ENCODE measurements at regions not wholly inside any gene's neighbourhood (a gene's known extent, or its start where the extent isn't known, plus 50 kb on each side); places are given as distances from the start of the nearest gene placed in this dataset.

DNA sequence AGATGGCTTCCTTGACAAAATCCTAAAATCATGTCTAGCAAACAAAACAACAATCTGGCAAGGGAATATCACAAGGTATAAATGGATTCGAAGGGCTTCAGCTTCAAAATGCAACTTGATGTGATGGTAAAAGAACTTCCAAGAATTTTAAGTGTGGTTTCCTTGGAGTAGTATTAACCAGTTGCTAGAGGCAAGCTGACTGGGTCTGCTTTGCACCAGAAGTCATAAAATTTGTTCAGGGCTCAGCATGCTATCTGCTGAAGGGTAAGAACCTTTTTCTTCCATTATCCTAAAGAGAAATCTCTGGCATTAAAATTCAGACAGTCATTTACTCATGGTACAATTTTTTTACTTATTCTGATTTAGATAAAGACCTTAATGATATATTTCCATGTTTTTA is 516.7 kb downstream of the TXNL1 start:
- no peak for TF ChIP-seq POLR2AphosphoS5 (IDR thresholded peaks at IDR 0.05; ENCODE audit: low read depth, low read length)
- TF ChIP-seq POLR2A (IDR thresholded peaks at IDR 0.05; ENCODE audit: low read depth, low read length) = no peak
- no peak for TF ChIP-seq TAF1 (IDR thresholded peaks at IDR 0.05; ENCODE audit: borderline replicate concordance, low read depth, low read length)
- DNase-seq (ENCODE audit: insufficient read length) (no peak), FAIRE-seq (no peak)

DNA sequence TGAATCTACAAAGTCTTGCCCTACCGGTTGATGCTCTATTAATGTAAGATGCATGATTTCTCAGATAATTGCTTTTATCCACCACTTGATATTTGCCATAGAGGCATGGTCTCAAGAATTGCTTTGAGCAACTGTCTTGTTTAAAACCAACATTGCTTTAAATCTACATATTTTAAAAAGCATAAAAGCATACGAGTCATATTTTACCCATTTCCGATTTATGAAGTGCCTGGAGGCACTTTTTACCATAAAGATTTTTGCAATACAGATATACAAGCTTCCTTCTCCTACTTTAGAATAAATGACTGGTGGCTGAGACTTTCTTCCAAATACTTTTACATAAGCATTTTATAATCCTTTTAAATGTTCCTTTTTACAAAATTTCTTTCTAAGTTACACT is 517.6 kb downstream of the TXNL1 start:
- TF ChIP-seq TAF1 (IDR thresholded peaks at IDR 0.05; ENCODE audit: borderline replicate concordance, low read depth, low read length) = no peak
- DNase-seq (ENCODE audit: insufficient read length) = no peak
- no peak for FAIRE-seq

DNA sequence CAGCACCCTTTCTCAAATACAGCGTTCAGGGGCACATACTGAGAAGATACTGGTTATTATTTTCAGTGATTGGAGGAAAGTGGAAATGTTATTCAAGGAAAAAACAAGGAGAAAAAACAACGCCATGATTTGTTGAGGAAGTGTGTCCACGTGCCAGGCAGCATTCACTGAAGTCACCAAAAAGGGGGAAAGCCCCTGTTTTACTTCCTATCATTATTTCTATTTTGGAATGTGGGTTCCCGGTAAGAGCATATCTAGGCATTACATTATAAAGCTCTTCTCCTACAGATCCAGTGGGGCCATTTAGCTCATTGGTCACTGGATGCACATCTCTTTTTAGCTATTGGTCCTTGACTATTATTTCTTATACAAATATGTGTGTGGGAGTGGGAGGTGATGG is 518.7 kb downstream of the TXNL1 start:
- FAIRE-seq = no peak
- TF ChIP-seq TAF1 (IDR thresholded peaks at IDR 0.05; ENCODE audit: borderline replicate concordance, low read depth, low read length) (no peak), POLR2AphosphoS5 (IDR thresholded peaks at IDR 0.05; ENCODE audit: low read depth, low read length) (no peak), POLR2A (IDR thresholded peaks at IDR 0.05; ENCODE audit: low read depth, low read length) (no peak)
- no peak for DNase-seq (ENCODE audit: insufficient read length)

DNA sequence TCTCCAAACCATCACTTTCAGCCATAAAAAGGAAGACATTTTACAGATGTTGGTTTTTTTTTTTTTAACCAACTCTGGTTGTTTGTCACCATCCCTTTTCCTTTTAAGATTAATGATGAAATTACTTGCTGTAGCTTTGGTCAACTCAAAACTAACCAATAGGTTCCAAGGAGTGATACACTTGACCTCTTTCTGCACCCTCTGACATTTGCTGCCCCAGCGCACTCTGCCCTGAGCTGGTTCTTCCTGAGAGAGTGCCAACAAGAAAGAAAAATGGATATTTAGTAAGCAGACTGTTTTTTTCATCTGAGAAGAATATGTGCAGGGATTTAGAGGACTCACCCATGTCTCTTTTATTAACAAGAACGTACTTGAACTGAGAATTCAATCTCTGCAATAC is 520.0 kb downstream of the TXNL1 start:
- DNase-seq (ENCODE audit: insufficient read length) (no peak), FAIRE-seq (no peak)
- TF ChIP-seq TAF1 (IDR thresholded peaks at IDR 0.05; ENCODE audit: borderline replicate concordance, low read depth, low read length) (no peak), POLR2AphosphoS5 (IDR thresholded peaks at IDR 0.05; ENCODE audit: low read depth, low read length) (no peak), POLR2A (IDR thresholded peaks at IDR 0.05; ENCODE audit: low read depth, low read length) (no peak)

GRCh38 chr18:56115071-56116015 is 523.0 kb downstream of the TXNL1 start:
- TF ChIP-seq POLR2A (IDR thresholded peaks at IDR 0.05; ENCODE audit: low read depth, low read length) (no peak), TAF1 (IDR thresholded peaks at IDR 0.05; ENCODE audit: borderline replicate concordance, low read depth, low read length) (no peak), POLR2AphosphoS5 (IDR thresholded peaks at IDR 0.05; ENCODE audit: low read depth, low read length) (no peak)
- FAIRE-seq (no peak), DNase-seq (ENCODE audit: insufficient read length) (no peak)

DNA sequence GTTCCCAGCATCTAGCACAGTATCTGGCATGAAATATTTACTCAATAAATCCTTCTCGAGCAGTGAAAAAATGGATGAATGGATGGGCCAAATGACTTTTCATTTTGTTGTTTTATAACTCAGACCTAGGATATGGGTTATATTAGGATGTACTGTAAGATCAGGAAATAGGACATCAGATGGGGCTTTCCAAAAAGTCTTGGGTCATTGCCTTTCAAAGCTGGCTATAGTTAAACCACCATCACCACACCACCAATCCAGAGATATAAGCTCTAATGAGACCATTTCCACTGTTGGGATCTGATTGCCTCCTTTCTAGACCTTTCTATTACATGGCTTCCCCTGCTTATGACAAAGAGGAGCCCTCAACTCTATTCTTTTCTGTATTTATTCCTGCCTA is 525.0 kb upstream of the TCF4 start:
- FAIRE-seq = no peak
- no peak for DNase-seq (ENCODE audit: insufficient read length)
- TF ChIP-seq POLR2AphosphoS5 (IDR thresholded peaks at IDR 0.05; ENCODE audit: low read depth, low read length) (no peak), POLR2A (IDR thresholded peaks at IDR 0.05; ENCODE audit: low read depth, low read length) (no peak), TAF1 (IDR thresholded peaks at IDR 0.05; ENCODE audit: borderline replicate concordance, low read depth, low read length) (no peak)

- DNase-seq (ENCODE audit: insufficient read length) (peak; percentile 2), FAIRE-seq (peak; percentile 79)
- TF ChIP-seq POLR2A (IDR thresholded peaks at IDR 0.05; ENCODE audit: low read depth, low read length) = no peak
- TF ChIP-seq POLR2AphosphoS5 (IDR thresholded peaks at IDR 0.05; ENCODE audit: low read depth, low read length) = peak; percentile 38; the same call in 1 of the 2 replicates
These were observed 524.2 kb upstream of the TCF4 start for GRCh38 chr18:56112013-56112749.

- TF ChIP-seq TAF1 (IDR thresholded peaks at IDR 0.05; ENCODE audit: borderline replicate concordance, low read depth, low read length) = no peak
- TF ChIP-seq POLR2A (IDR thresholded peaks at IDR 0.05; ENCODE audit: low read depth, low read length) = no peak
- no peak for TF ChIP-seq POLR2AphosphoS5 (IDR thresholded peaks at IDR 0.05; ENCODE audit: low read depth, low read length)
- no peak for DNase-seq (ENCODE audit: insufficient read length)
- no peak for FAIRE-seq
These were observed 521.8 kb upstream of the TCF4 start for GRCh38 chr18:56109757-56110156.

DNA sequence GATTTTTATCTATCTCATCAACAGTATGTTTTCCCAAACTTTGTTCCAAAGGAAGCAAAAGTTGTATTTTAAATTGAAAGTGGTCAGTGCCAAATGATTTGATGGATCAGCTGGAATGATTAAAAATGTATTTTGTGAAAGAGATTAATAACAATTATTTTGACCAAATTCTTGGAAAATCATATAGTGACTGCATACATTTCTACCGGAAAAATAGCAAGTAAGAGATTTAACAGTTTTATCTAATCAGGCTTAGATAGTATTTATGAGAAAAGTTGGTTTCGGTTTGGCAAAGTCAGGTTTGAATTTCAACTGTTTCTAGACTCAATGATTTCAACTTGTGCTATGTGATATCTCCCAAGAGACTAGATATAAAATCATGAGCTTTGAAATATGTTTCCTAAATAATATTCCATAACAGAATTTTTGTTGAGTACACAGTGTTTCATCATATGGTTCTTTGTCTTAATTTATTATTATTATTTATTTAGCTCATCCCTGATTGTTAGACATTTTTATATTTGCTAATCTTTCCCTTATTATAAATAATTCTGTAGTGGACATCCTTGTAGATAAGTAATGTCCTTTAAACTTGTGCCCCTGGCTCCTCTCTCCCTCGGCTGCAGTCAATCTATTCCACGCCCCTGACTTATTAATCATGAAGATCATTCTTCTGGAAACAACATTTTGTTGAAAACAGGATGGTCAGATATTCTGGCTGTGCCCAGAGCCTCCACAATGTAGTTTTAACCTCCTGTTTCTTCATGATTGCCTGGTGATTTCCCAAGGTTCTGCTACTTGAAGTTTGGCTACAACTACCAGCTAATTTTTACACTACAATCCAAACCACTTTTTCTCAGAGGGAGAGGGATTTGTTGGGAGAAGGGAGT is 520.7 kb upstream of the TCF4 start:
- no peak for FAIRE-seq
- no peak for DNase-seq (ENCODE audit: insufficient read length)
- TF ChIP-seq TAF1 (IDR thresholded peaks at IDR 0.05; ENCODE audit: borderline replicate concordance, low read depth, low read length) (no peak), POLR2A (IDR thresholded peaks at IDR 0.05; ENCODE audit: low read depth, low read length) (no peak), POLR2AphosphoS5 (IDR thresholded peaks at IDR 0.05; ENCODE audit: low read depth, low read length) (no peak)

- DNase-seq (ENCODE audit: insufficient read length) = no peak
- no peak for FAIRE-seq
- TF ChIP-seq POLR2A (IDR thresholded peaks at IDR 0.05; ENCODE audit: low read depth, low read length) = no peak
- no peak for TF ChIP-seq TAF1 (IDR thresholded peaks at IDR 0.05; ENCODE audit: borderline replicate concordance, low read depth, low read length)
- no peak for TF ChIP-seq POLR2AphosphoS5 (IDR thresholded peaks at IDR 0.05; ENCODE audit: low read depth, low read length)
These were observed 520.0 kb upstream of the TCF4 start for GRCh38 chr18:56107821-56108477.

Data from GM12892 (cell line).